Kidney (tissue), 13 donors: ENCODE measurements at regions not wholly inside any gene's neighbourhood (a gene's known extent, or its start where the extent isn't known, plus 50 kb on each side); places are given as distances from the start of the nearest gene placed in this dataset.
A peak's percentile ranks its signal among the peaks of the same experiment; 100 is the strongest.

ENCODE experiments used
- DNase-seq, 5 donors: peaks; one replicate each; pipeline ENCODE4 v3.0.0-alpha.2; 2013 to 2020
- FAIRE-seq: peaks from 2 replicates; lab custom pipeline; 2012; peaks lifted over from hg19 to GRCh38; lab: Jason Lieb, UNC
- H3K27ac ChIP-seq, 2 donors: one replicate each; pipeline ENCODE4 v1.7.0; 2013; ENCODE audit warnings: low read depth in 2 of 2, low read length in 2 of 2, inconsistent platforms in 1 of 2
- H3K27me3 ChIP-seq: one replicate; pipeline ENCODE4 v1.7.1; 2013; ENCODE audit warnings: low read length, inconsistent platforms; ENCODE audit not compliant: control insufficient read depth, insufficient read depth
- H3K36me3 ChIP-seq, 3 donors: one replicate each; pipeline versions ENCODE4 v1.7.0 to v1.7.1; 2013; ENCODE audit warnings: low read length in 3 of 3, control low read depth in 1 of 3, inconsistent platforms in 1 of 3; ENCODE audit not compliant: insufficient read depth in 3 of 3, control insufficient read depth in 2 of 3
- H3K4me1 ChIP-seq, 3 donors: one replicate each; pipeline versions ENCODE4 v1.7.0 to v1.7.1; 2013; ENCODE audit warnings: low read length in 3 of 3, inconsistent platforms in 1 of 3, low read depth in 1 of 3; ENCODE audit not compliant: control insufficient read depth in 2 of 3, insufficient read depth in 2 of 3
- H3K4me3 ChIP-seq, 3 donors: one replicate each; pipeline versions ENCODE4 v1.7.0 to v1.8.1; 2013; ENCODE audit warnings: low read length in 3 of 3, control low read depth in 1 of 3, inconsistent platforms in 1 of 3
- H3K9ac ChIP-seq, 3 donors: one replicate each; pipeline versions ENCODE4 v1.7.0 to v1.7.1; 2013; ENCODE audit warnings: low read length in 3 of 3, control low read depth in 1 of 3, inconsistent platforms in 1 of 3
- H3K9me3 ChIP-seq, 3 donors: one replicate each; pipeline versions ENCODE4 v1.7.0 to v1.7.1; 2013; ENCODE audit warnings: low read length in 3 of 3, control low read depth in 1 of 3, inconsistent platforms in 1 of 3; ENCODE audit not compliant: control insufficient read depth in 2 of 3, insufficient read depth in 1 of 3
- CTCF ChIP-seq: IDR thresholded peaks from 3 replicates; pipeline ENCODE4 v1.5.1; 2012; ENCODE audit warnings: mild to moderate bottlenecking, moderate library complexity, borderline replicate concordance; ENCODE audit not compliant: insufficient read depth; ENCODE audit errors: extremely low read depth
- intact Hi-C: fragments of 100-400 bp; cut with DNase I; formaldehyde crosslinking; loops from one replicate; pipeline ENCODE4 v1.11.1; 2022
- donor health status: control.
- donor health status: control.
- donor health status: control.
- donor health status: control.
- donor health status: control.
- donor health status: DM: yes; HTN: yes; CAD: no.
- donor health status: Normal renal cell carcinoma (clear cell type).

DNA sequence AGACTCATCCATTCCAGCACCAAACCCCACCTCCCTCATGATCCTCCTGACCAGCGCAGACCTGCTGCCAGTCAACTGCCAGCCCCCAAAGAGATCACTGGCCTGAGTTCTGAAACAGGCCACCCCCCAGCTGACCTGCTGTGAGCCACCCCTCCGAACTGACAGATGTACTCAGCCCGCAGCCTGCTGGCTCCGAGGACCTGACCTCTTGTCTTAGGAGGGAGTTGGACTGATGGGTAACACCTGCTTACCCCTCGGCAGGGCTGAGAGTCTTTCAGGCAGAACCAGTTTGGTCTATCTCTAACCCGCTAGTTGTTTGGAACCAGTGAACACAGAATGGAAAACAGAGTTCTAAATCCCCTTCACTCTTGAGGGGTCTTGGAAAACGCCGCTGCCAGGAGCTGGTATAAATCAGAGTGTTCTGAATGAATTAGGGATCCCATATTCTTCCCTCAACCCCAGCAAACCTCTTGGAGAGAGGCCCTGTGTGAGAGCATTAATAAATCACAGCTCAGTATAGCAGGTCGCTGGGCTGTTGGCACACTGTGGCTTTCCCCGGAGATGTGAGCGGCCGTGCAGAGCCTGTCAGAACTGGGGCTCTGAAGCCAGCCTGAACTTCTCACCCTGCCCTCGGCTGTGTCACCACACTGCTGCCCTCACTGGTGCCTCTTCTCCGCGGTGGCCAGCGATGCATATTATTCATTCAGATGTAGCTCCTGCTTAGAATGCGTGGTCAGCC is 165.1 kb upstream of the NCAM1 start:
- TF ChIP-seq CTCF = no peak
- H3K9me3 ChIP-seq = no peaks in the 10 kb centered on the region
- H3K4me1 ChIP-seq = peaks cover 7 to 12% (median 12%) of the 10 kb centered on the region in 3 donors
- no peaks in the 10 kb centered on the region for H3K36me3 ChIP-seq
- no peak overlapping the region for H3K9ac ChIP-seq
- H3K27me3 ChIP-seq = no peaks in the 10 kb centered on the region
- H3K27ac ChIP-seq = no peak overlapping the region
- DNase-seq (peak; percentile 90 to 95 (median 93)), FAIRE-seq (no peak)
- intact Hi-C loops = no loop called here
- H3K4me3 ChIP-seq = no peak overlapping the region

- no peaks in the 10 kb centered on the region for H3K27me3 ChIP-seq
- H3K9me3 ChIP-seq = no peaks in the 10 kb centered on the region
- DNase-seq (peak in 4 of 5 donors; percentile 90 to 97 (median 92)), FAIRE-seq (no peak)
- no peaks in the 10 kb centered on the region for H3K36me3 ChIP-seq
- H3K4me3 ChIP-seq = no peak overlapping the region
- intact Hi-C loops = no loop called here
- no peak overlapping the region for H3K9ac ChIP-seq
- H3K27ac ChIP-seq = no peak overlapping the region
- H3K4me1 ChIP-seq = peaks cover 7 to 12% (median 12%) of the 10 kb centered on the region in 3 donors
- no peak for TF ChIP-seq CTCF
These were observed 164.1 kb upstream of the NCAM1 start for GRCh38 chr11:112797092-112797491.

GRCh38 chr11:112797648-112798293 is 163.4 kb upstream of the NCAM1 start:
- Histone ChIP-seq H3K9me3 (no peaks in the 10 kb centered on the region), H3K27ac (no peak overlapping the region), H3K4me3 (no peak overlapping the region), H3K36me3 (no peaks in the 10 kb centered on the region), H3K4me1 (peaks cover 7 to 12% (median 12%) of the 10 kb centered on the region in 3 donors), H3K9ac (no peak overlapping the region), H3K27me3 (no peaks in the 10 kb centered on the region)
- TF ChIP-seq CTCF = peak; percentile 61
- no peak for FAIRE-seq
- DNase-seq = peak in 4 of 5 donors; percentile 80 to 85 (median 82)
- intact Hi-C loops = no loop called here
